AG10803 (cell line): ENCODE measurements at regions not wholly inside any gene's neighbourhood (a gene's known extent, or its start where the extent isn't known, plus 50 kb on each side); places are given as distances from the start of the nearest gene placed in this dataset.

ENCODE experiments used
- DNase-seq: peaks from one replicate; pipeline ENCODE4 v3.0.0; 2010; ENCODE audit warnings: low read depth
- H3K4me3 ChIP-seq: 2 replicates; pipeline ENCODE4 v1.5.1; 2011; ENCODE audit warnings: mild to moderate bottlenecking, low read length, control low read depth
- TF ChIP-seq, protein P1 (sequence below): conservative IDR thresholded peaks from 2 replicates; pipeline ENCODE4 v1.5.1; 2011; ENCODE audit warnings: mild to moderate bottlenecking, low read length, control low read depth, inconsistent platforms

DNA sequence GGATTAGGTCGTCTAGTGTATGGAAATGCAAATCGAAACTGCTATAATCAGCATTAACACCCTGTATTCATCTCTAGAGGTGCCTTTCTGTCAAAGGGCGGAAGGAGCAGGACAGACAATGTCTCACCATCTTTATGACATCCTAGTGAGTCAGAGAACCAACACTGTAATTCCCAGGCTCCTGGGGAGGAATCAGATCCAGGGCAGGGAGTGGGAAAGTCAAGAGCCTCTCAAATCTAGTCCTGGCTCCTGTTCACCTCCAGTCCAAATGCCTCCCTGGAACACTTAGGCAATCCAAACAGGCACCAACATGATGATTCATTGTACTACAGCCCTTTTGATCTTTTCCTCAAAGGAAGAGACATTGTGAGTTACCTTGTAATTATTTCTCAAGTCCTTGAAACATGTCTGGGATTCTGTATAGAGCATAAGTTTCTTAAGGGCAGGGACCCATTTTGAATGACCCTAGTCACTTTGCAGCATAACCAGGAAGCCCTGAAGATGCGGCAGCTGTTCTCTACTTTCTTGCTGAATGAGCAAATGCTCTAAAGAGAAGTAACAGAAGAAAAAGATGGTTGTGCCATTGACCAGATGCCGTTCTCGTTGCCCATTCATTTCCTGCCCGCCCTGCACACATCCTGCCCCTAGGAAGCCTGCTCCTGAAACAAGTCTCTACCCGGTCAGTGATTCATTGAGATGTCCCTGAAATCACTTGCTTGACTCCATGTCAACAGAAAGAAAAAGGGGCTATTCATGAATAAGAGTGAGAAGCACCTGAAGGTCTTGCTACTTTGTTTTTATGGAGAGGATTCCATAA is 112.8 kb upstream of the JARID2 start:
- peak; percentile 71 for DNase-seq
- no peak overlapping the region for H3K4me3 ChIP-seq
- TF ChIP-seq, protein P1, sequence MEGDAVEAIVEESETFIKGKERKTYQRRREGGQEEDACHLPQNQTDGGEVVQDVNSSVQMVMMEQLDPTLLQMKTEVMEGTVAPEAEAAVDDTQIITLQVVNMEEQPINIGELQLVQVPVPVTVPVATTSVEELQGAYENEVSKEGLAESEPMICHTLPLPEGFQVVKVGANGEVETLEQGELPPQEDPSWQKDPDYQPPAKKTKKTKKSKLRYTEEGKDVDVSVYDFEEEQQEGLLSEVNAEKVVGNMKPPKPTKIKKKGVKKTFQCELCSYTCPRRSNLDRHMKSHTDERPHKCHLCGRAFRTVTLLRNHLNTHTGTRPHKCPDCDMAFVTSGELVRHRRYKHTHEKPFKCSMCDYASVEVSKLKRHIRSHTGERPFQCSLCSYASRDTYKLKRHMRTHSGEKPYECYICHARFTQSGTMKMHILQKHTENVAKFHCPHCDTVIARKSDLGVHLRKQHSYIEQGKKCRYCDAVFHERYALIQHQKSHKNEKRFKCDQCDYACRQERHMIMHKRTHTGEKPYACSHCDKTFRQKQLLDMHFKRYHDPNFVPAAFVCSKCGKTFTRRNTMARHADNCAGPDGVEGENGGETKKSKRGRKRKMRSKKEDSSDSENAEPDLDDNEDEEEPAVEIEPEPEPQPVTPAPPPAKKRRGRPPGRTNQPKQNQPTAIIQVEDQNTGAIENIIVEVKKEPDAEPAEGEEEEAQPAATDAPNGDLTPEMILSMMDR, result no peak

DNA sequence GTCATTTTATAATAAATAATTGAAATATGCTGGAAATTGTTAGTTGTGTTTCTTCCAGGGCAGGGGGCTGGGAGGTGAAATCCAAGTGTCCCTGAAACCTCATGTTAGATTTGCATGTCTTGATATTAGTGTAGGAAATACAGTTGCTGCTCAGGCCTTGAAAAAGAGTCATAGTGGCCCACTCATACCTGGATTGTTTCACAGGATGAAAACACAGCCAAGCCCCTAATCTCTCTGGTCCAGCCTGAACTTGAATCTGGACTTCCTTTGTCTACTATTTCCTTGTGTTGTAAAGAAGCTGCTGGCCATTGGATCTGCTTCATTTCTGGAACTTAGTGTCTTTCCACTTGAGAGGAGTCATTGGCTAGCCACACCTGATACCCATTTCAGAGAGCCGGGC is 108.8 kb upstream of the JARID2 start:
- no peak for DNase-seq
- TF ChIP-seq, protein P1, result no peak
- no peak overlapping the region for H3K4me3 ChIP-seq

DNA sequence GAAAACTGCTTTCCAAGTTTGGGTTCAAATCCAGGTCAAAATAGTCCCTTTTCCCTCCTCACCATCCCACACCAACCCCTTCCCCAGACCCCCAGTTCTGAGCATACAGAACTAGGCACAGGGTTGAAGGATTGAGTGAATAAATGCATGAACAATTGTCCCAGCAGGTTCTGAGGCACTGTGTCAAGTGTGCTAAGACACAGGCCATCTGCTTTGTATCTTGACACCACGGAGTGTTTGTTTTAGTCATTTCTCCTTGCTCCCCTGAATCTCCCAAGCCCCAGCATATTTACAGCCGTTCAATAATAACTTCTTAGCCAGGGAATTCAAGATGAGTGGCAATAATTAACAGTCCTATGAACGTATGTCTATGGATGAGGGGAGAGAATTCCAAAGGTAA is 102.8 kb upstream of the JARID2 start:
- DNase-seq, result no peak
- TF ChIP-seq, protein P1, result no peak
- no peak overlapping the region for H3K4me3 ChIP-seq

DNA sequence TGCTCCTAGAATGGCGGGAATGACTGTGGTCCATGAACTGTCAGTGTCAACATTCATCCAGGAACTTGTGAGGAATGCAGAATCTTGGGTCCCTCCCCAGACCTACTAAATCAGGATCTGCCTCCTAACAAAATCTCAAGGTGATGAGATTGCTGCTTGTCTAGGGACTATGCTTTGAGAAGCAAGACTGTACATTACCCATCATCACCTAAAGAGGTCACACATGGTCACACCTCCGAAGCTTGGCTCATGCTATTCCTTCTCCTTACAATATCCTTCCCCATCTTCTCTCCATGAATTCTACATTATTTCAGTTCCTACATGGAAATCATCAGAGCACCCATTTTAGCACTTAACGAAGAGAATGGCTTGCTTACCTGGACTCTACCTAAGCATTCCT is 102.3 kb upstream of the JARID2 start:
- DNase-seq, result no peak
- TF ChIP-seq, protein P1, result no peak
- H3K4me3 ChIP-seq, result no peak overlapping the region

DNA sequence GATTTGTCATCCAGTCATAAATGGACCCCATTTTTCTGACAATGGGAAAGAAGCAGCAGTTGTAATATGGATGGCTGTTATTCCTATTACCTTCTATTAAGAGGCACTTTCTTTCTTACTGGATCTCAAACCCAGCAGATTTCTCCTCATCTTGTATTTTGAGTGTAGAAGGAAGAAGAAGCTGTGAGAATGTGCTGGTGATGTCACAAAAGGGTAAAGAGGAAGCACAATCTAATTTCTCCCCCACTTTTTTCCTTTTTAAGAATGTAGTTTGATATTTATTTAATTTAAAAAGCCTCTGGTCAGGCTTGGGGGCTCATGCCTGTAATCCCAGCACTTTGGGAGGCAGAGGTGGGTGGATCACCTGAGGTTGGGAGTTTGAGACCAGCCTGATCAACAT is 100.0 kb upstream of the JARID2 start:
- no peak for DNase-seq
- TF ChIP-seq, protein P1, result no peak
- no peak overlapping the region for H3K4me3 ChIP-seq

DNA sequence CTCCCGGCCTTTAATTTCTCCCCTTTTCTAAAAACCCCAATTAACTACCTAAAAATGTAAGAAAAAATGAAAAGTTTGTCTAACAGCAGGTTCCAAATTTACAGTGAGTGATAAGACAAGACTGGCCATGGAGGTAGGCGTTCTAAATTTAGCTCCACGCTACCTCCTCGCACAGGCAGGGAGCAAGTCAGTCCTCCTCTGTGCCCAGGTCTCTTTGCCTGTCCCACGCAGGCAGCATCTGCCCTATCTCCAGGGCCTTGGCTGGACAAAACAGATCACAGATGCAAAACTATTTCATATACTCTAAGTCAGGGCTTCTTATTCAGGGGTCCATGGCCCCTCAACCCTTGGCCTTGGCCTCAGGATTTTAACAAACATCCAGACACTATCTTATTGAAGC is 98.0 kb upstream of the JARID2 start:
- no peak for DNase-seq
- H3K4me3 ChIP-seq, result no peak overlapping the region
- TF ChIP-seq, protein P1, result no peak

DNA sequence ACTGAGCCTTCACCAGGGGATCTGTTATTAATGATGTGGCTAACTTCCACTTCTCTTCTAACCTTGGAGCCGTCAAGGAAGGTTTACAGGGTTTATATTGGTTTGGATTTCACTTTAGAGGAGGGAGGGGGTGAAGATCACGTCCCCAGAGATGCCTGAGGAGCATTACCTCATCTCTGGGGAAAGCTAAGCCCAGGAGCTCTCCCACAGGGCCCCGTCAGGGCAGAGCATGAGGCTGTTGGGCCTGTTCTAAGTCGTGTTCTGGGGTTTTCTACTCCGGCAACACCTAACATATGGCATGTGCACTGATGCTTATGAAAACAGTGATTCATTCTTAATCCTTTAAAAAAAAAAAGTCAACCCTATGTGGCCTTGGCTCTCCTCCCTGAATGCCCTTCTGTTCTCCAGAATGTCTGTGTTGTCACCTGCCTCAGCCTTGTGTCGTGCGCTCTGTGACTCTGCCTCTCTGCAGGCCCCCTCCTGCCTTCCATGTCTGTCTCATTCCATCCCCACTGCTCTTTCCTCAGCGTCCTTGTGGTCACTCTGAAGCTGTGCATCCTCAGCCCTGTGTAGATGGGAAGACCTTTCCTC is 97.4 kb upstream of the JARID2 start:
- TF ChIP-seq, protein P1, result peak; percentile 16; the same call in 1 of the 2 replicates
- peak; percentile 75 for DNase-seq
- H3K4me3 ChIP-seq, result no peak overlapping the region
